Effector memory CD8-positive, alpha-beta T cell (primary cell): ENCODE measurements at regions not wholly inside any gene's neighbourhood (a gene's known extent, or its start where the extent isn't known, plus 50 kb on each side); places are given as distances from the start of the nearest gene placed in this dataset.

Experiments used
- ATAC-seq: fragments of 150-1000 bp; cut with Tn5 transposase; replicated peaks from 2 replicates; pipeline ENCODE4 v1.10.0; 2021; ENCODE audit warnings: mild to moderate bottlenecking, moderate library complexity
- DNase-seq, 3 experiments: peaks; one replicate each; pipeline ENCODE4 v3.0.0; 2021
- H3K27ac Mint-ChIP-seq, 2 donors: one replicate each; pipeline ENCODE4 v1.8.0; 2022; ENCODE audit warnings: mild to moderate bottlenecking in 2 of 2, mixed read lengths in 2 of 2, moderate library complexity in 2 of 2
- H3K27me3 Mint-ChIP-seq, 2 donors: one replicate each; pipeline ENCODE4 v1.8.0; 2022; ENCODE audit warnings: mixed read lengths in 2 of 2
- H3K36me3 Mint-ChIP-seq: one replicate; pipeline ENCODE4 v1.8.0; 2022; ENCODE audit warnings: mild to moderate bottlenecking, moderate library complexity, mixed read lengths; ENCODE audit not compliant: insufficient read depth
- H3K4me1 Mint-ChIP-seq, 2 donors: one replicate each; pipeline ENCODE4 v1.8.0; 2022; ENCODE audit warnings: low read depth in 2 of 2, mixed read lengths in 2 of 2
- H3K4me3 Mint-ChIP-seq, 2 donors: one replicate each; pipeline ENCODE4 v1.8.0; 2022; ENCODE audit warnings: mild to moderate bottlenecking in 2 of 2, mixed read lengths in 2 of 2, moderate library complexity in 2 of 2
- H3K9me3 Mint-ChIP-seq, 2 donors: one replicate each; pipeline ENCODE4 v1.8.0; 2022; ENCODE audit warnings: mixed read lengths in 2 of 2

GRCh38 chr12:59173695-59174094, 253.4 kb upstream of the LRIG3 start:
- ATAC-seq (no peak), DNase-seq (no peak)
- no peak overlapping the region for H3K27ac Mint-ChIP-seq
- no peaks in the 10 kb centered on the region for H3K4me1 Mint-ChIP-seq
- no peak overlapping the region for H3K4me3 Mint-ChIP-seq
- peaks cover 6 to 7% of the 10 kb centered on the region in 2 donors for H3K9me3 Mint-ChIP-seq
- no peaks in the 10 kb centered on the region for H3K36me3 Mint-ChIP-seq
- no peaks in the 10 kb centered on the region for H3K27me3 Mint-ChIP-seq

- ATAC-seq (no peak), DNase-seq (no peak)
- no peaks in the 10 kb centered on the region for H3K4me1 Mint-ChIP-seq
- H3K27ac Mint-ChIP-seq = no peak overlapping the region
- no peak overlapping the region for H3K4me3 Mint-ChIP-seq
- H3K9me3 Mint-ChIP-seq = no peaks in the 10 kb centered on the region
- H3K36me3 Mint-ChIP-seq = no peaks in the 10 kb centered on the region
- no peaks in the 10 kb centered on the region for H3K27me3 Mint-ChIP-seq
Measured at GRCh38 chr12:59168647-59169046, 248.3 kb upstream of the LRIG3 start.

- DNase-seq (no peak), ATAC-seq (no peak)
- no peaks in the 10 kb centered on the region for H3K36me3 Mint-ChIP-seq
- H3K4me3 Mint-ChIP-seq = no peak overlapping the region
- no peaks in the 10 kb centered on the region for H3K27me3 Mint-ChIP-seq
- no peaks in the 10 kb centered on the region for H3K4me1 Mint-ChIP-seq
- H3K9me3 Mint-ChIP-seq = no peaks in the 10 kb centered on the region
- H3K27ac Mint-ChIP-seq = no peak overlapping the region
Measured at GRCh38 chr12:59166457-59166856, 246.2 kb upstream of the LRIG3 start.

GRCh38 chr12:59164991-59165718, 244.9 kb upstream of the LRIG3 start:
- Mint-ChIP-seq H3K9me3 (no peaks in the 10 kb centered on the region), H3K27me3 (no peaks in the 10 kb centered on the region), H3K36me3 (no peaks in the 10 kb centered on the region), H3K27ac (no peak overlapping the region), H3K4me1 (no peaks in the 10 kb centered on the region), H3K4me3 (no peak overlapping the region)
- ATAC-seq (no peak), DNase-seq (no peak)

GRCh38 chr12:59164226-59164625, 243.9 kb upstream of the LRIG3 start:
- DNase-seq = no peak
- ATAC-seq = no peak
- Mint-ChIP-seq H3K27ac (no peak overlapping the region), H3K27me3 (no peaks in the 10 kb centered on the region), H3K9me3 (no peaks in the 10 kb centered on the region), H3K4me3 (no peak overlapping the region), H3K36me3 (no peaks in the 10 kb centered on the region), H3K4me1 (no peaks in the 10 kb centered on the region)

GRCh38 chr12:59158681-59159080, 238.4 kb upstream of the LRIG3 start:
- DNase-seq (no peak), ATAC-seq (no peak)
- Mint-ChIP-seq H3K36me3 (no peaks in the 10 kb centered on the region), H3K27ac (no peak overlapping the region), H3K9me3 (peaks cover 0 to 7% of the 10 kb centered on the region in 2 donors), H3K27me3 (no peaks in the 10 kb centered on the region), H3K4me3 (no peak overlapping the region), H3K4me1 (no peaks in the 10 kb centered on the region)

GRCh38 chr12:59158066-59158465, 237.8 kb upstream of the LRIG3 start:
- peaks cover 0 to 10% of the 10 kb centered on the region in 2 donors for H3K9me3 Mint-ChIP-seq
- no peak overlapping the region for H3K4me3 Mint-ChIP-seq
- no peak for ATAC-seq
- no peaks in the 10 kb centered on the region for H3K36me3 Mint-ChIP-seq
- H3K27me3 Mint-ChIP-seq = no peaks in the 10 kb centered on the region
- DNase-seq = no peak
- H3K27ac Mint-ChIP-seq = no peak overlapping the region
- no peaks in the 10 kb centered on the region for H3K4me1 Mint-ChIP-seq

GRCh38 chr12:59155448-59155847, 235.1 kb upstream of the LRIG3 start:
- ATAC-seq = no peak
- Mint-ChIP-seq H3K4me1 (no peaks in the 10 kb centered on the region), H3K9me3 (peaks cover 0 to 10% of the 10 kb centered on the region in 2 donors)

GRCh38 chr12:59151243-59151642, 230.9 kb upstream of the LRIG3 start:
- DNase-seq (no peak), ATAC-seq (no peak)
- no peak overlapping the region for H3K27ac Mint-ChIP-seq
- H3K9me3 Mint-ChIP-seq = peaks cover 0 to 5% of the 10 kb centered on the region in 2 donors
- H3K36me3 Mint-ChIP-seq = peaks cover 3% of the 10 kb centered on the region
- no peaks in the 10 kb centered on the region for H3K27me3 Mint-ChIP-seq
- H3K4me1 Mint-ChIP-seq = no peaks in the 10 kb centered on the region
- H3K4me3 Mint-ChIP-seq = no peak overlapping the region

More at GRCh38 chr12:59155448-59155847, 235.1 kb upstream of the LRIG3 start:
- H3K4me3 Mint-ChIP-seq = no peak overlapping the region
- no peaks in the 10 kb centered on the region for H3K27me3 Mint-ChIP-seq
- DNase-seq = no peak
- no peaks in the 10 kb centered on the region for H3K36me3 Mint-ChIP-seq
- no peak overlapping the region for H3K27ac Mint-ChIP-seq

GRCh38 chr12:59149995-59150642, 229.8 kb upstream of the LRIG3 start:
- Mint-ChIP-seq H3K27me3 (no peaks in the 10 kb centered on the region), H3K36me3 (peaks cover 3% of the 10 kb centered on the region), H3K4me3 (no peak overlapping the region), H3K27ac (no peak overlapping the region), H3K9me3 (peaks cover 0 to 5% of the 10 kb centered on the region in 2 donors), H3K4me1 (no peaks in the 10 kb centered on the region)
- ATAC-seq (no peak), DNase-seq (no peak)

GRCh38 chr12:59147791-59148190, 227.5 kb upstream of the LRIG3 start:
- H3K4me3 Mint-ChIP-seq = no peak overlapping the region
- H3K36me3 Mint-ChIP-seq = peaks cover 3% of the 10 kb centered on the region
- no peak overlapping the region for H3K27ac Mint-ChIP-seq
- no peak for ATAC-seq
- peaks cover 0 to 2% of the 10 kb centered on the region in 2 donors for H3K9me3 Mint-ChIP-seq
- H3K4me1 Mint-ChIP-seq = no peaks in the 10 kb centered on the region
- H3K27me3 Mint-ChIP-seq = no peaks in the 10 kb centered on the region
- DNase-seq = no peak

- ATAC-seq = no peak
- no peak overlapping the region for H3K4me3 Mint-ChIP-seq
- no peak overlapping the region for H3K27ac Mint-ChIP-seq
- no peaks in the 10 kb centered on the region for H3K4me1 Mint-ChIP-seq
- no peaks in the 10 kb centered on the region for H3K27me3 Mint-ChIP-seq
- no peak for DNase-seq
- H3K36me3 Mint-ChIP-seq = no peaks in the 10 kb centered on the region
- H3K9me3 Mint-ChIP-seq = peaks cover 0 to 2% of the 10 kb centered on the region in 2 donors
Measured at GRCh38 chr12:59142183-59142790, 222.0 kb upstream of the LRIG3 start.

GRCh38 chr12:59134750-59135149, 214.4 kb upstream of the LRIG3 start:
- Mint-ChIP-seq H3K27ac (no peak overlapping the region), H3K4me3 (no peak overlapping the region), H3K4me1 (no peaks in the 10 kb centered on the region), H3K9me3 (peaks cover 0 to 2% of the 10 kb centered on the region in 2 donors), H3K36me3 (no peaks in the 10 kb centered on the region), H3K27me3 (no peaks in the 10 kb centered on the region)
- ATAC-seq = no peak
- no peak for DNase-seq

- ATAC-seq (no peak), DNase-seq (no peak)
- Mint-ChIP-seq H3K4me3 (no peak overlapping the region), H3K9me3 (peaks cover 3 to 6% of the 10 kb centered on the region in 2 donors), H3K4me1 (no peaks in the 10 kb centered on the region), H3K27ac (no peak overlapping the region), H3K36me3 (no peaks in the 10 kb centered on the region), H3K27me3 (no peaks in the 10 kb centered on the region)
Measured at GRCh38 chr12:59131462-59131861, 211.2 kb upstream of the LRIG3 start.
